Upper lobe of right lung (tissue), 1 donor: ENCODE measurements at regions not wholly inside any gene's neighbourhood (a gene's known extent, or its start where the extent isn't known, plus 50 kb on each side); places are given as distances from the start of the nearest gene placed in this dataset.

Experiments used
- ATAC-seq: fragments of 200-7000 bp; cut with Tn5 transposase; one replicate; pipeline ENCODE4 v1.9.1; 2020; ENCODE audit warnings: mild to moderate bottlenecking, moderate library complexity
- DNase-seq: peaks from one replicate; pipeline ENCODE4 v3.0.0-alpha.2; 2020
- H3K27ac ChIP-seq: fragments of 200-600 bp; one replicate; pipeline ENCODE4 v1.8.0; 2022
- H3K27me3 ChIP-seq: fragments of 200-600 bp; one replicate; pipeline ENCODE4 v1.8.0; 2022; ENCODE audit warnings: mild to moderate bottlenecking
- H3K36me3 ChIP-seq: fragments of 200-600 bp; one replicate; pipeline ENCODE4 v1.8.0; 2022
- H3K4me1 ChIP-seq: fragments of 200-600 bp; one replicate; pipeline ENCODE4 v1.8.0; 2022
- H3K4me3 ChIP-seq: fragments of 200-600 bp; one replicate; pipeline ENCODE4 v1.8.0; 2022; ENCODE audit warnings: mild to moderate bottlenecking
- H3K9me3 ChIP-seq: fragments of 200-600 bp; one replicate; pipeline ENCODE4 v1.8.0; 2022
- intact Hi-C: fragments of 100-400 bp; cut with DNase I; formaldehyde crosslinking; loops from one replicate; pipeline ENCODE4 v1.11.0; 2022
- TF ChIP-seq, protein P1 (sequence below): fragments of 200-600 bp; IDR thresholded peaks from one replicate; pipeline ENCODE4 v1.8.0; 2022; ENCODE audit warnings: antibody characterized with exemption
- donor health status: DM: no; HTN: yes; CAD: no; lungs with severe emphysema.

GRCh38 chr16:17770104-17770503, 299.3 kb upstream of the XYLT1 start:
- Histone ChIP-seq H3K9me3 (no peaks in the 10 kb centered on the region), H3K36me3 (no peaks in the 10 kb centered on the region), H3K4me1 (no peaks in the 10 kb centered on the region), H3K4me3 (no peak overlapping the region), H3K27me3 (no peaks in the 10 kb centered on the region), H3K27ac (no peak overlapping the region)
- TF ChIP-seq, protein P1, sequence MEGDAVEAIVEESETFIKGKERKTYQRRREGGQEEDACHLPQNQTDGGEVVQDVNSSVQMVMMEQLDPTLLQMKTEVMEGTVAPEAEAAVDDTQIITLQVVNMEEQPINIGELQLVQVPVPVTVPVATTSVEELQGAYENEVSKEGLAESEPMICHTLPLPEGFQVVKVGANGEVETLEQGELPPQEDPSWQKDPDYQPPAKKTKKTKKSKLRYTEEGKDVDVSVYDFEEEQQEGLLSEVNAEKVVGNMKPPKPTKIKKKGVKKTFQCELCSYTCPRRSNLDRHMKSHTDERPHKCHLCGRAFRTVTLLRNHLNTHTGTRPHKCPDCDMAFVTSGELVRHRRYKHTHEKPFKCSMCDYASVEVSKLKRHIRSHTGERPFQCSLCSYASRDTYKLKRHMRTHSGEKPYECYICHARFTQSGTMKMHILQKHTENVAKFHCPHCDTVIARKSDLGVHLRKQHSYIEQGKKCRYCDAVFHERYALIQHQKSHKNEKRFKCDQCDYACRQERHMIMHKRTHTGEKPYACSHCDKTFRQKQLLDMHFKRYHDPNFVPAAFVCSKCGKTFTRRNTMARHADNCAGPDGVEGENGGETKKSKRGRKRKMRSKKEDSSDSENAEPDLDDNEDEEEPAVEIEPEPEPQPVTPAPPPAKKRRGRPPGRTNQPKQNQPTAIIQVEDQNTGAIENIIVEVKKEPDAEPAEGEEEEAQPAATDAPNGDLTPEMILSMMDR: no peak
- DNase-seq (no peak), ATAC-seq (no peak)
- intact Hi-C loops: no loop called here

DNA sequence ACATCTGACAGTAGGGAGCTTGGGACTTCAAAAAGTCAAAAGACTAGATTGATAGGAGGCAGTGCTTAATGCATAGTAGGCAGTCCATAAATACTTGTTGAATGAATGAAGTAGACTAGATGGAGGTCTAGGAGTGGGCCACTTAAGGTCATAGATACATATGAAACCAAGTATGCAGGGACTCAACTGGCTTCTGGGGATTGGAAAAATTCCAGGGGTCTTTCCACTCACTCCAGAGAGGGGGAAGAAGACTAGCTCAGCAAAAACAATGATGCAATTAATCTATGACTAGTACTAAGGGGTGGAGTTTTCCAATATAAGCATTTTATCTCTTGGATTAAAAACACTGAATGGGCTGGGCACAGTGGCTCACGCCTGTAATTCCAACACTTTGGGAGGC, 298.3 kb upstream of the XYLT1 start:
- Histone ChIP-seq H3K9me3 (no peaks in the 10 kb centered on the region), H3K27ac (no peak overlapping the region), H3K4me3 (no peak overlapping the region), H3K27me3 (no peaks in the 10 kb centered on the region), H3K36me3 (no peaks in the 10 kb centered on the region), H3K4me1 (no peaks in the 10 kb centered on the region)
- intact Hi-C loops: no loop called here
- no peak for DNase-seq
- no peak for ATAC-seq
- TF ChIP-seq, protein P1: no peak

- no peak for ATAC-seq
- H3K9me3 ChIP-seq: no peaks in the 10 kb centered on the region
- no peaks in the 10 kb centered on the region for H3K27me3 ChIP-seq
- H3K36me3 ChIP-seq: no peaks in the 10 kb centered on the region
- no peak for DNase-seq
- H3K4me3 ChIP-seq: no peak overlapping the region
- TF ChIP-seq, protein P1: no peak
- H3K4me1 ChIP-seq: no peaks in the 10 kb centered on the region
- H3K27ac ChIP-seq: no peak overlapping the region
- intact Hi-C loops: no loop called here
Measured at GRCh38 chr16:17768257-17768656, 297.5 kb upstream of the XYLT1 start.

GRCh38 chr16:17766012-17766411, 295.3 kb upstream of the XYLT1 start:
- no peaks in the 10 kb centered on the region for H3K9me3 ChIP-seq
- no peaks in the 10 kb centered on the region for H3K27me3 ChIP-seq
- intact Hi-C loops: no loop called here
- H3K4me1 ChIP-seq: no peaks in the 10 kb centered on the region
- TF ChIP-seq, protein P1: no peak
- H3K27ac ChIP-seq: no peak overlapping the region
- ATAC-seq (no peak), DNase-seq (no peak)
- H3K36me3 ChIP-seq: no peaks in the 10 kb centered on the region
- H3K4me3 ChIP-seq: no peak overlapping the region

- Histone ChIP-seq H3K4me1 (no peaks in the 10 kb centered on the region), H3K4me3 (no peak overlapping the region), H3K27me3 (no peaks in the 10 kb centered on the region), H3K9me3 (no peaks in the 10 kb centered on the region), H3K36me3 (no peaks in the 10 kb centered on the region), H3K27ac (no peak overlapping the region)
- no peak for DNase-seq
- ATAC-seq: no peak
- intact Hi-C loops: no loop called here
- TF ChIP-seq, protein P1: no peak
Measured at GRCh38 chr16:17759451-17760390, 289.0 kb upstream of the XYLT1 start.
